ENCODE measurements at regions not wholly inside any gene's neighbourhood (a gene's known extent, or its start where the extent isn't known, plus 50 kb on each side); places are given as distances from the start of the nearest gene placed in this dataset.

DNA sequence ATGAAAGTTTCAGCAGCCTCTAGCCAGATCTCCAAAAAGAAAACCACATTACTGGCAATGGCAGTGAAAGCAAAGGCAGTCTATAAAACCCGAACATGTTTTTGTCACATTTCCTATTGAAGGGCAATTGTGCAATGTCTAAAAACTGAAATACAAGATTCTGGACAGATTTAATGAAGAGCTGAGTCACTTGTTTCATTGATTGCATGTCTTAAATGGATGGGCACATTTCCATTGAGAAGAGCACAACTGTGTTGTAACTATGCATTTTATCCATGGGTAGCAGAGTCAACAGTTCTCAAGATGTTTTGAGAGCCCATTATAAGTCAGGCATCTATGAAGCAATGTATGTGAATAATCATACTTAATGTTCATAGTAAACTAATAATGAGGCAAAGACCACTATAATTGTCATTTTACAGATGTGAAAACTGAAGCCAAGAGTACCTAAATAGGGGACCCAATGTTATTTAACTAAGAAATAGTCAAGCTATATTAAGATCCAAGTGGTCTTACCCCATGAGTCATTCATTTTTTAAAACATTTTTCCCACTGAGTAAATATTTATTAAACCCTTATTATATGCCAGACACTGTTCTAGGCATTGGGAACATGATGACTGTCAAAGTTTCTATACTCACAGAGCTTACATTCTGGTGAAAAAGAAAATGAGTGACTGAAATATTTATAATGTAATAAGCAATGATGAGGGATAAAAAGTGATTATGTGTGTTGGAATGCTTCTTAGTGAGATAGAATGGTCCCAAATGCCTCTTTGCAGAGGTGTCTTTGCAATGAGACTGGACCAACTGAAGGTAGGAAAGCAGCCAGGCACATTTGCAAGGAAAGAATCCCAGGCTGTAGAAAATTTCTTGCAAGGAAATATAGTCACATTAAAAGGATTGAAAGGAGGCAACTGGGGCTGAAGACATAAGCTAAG is 818.9 kb upstream of the ACVR2A start:
- H2BK12ac ChIP-seq (ENCODE audit: insufficient read length, low read depth, low read length) = no peak overlapping the region
- H3T11ph ChIP-seq (ENCODE audit: low read length) = no peak overlapping the region
- no peaks in the 10 kb centered on the region for H3K27me3 ChIP-seq (ENCODE audit: insufficient read depth, low read length)
- H2AFZ ChIP-seq (ENCODE audit: low read length) = no peak overlapping the region
- peaks cover under 1% of the 10 kb centered on the region; the same call in 1 of the 2 replicates for H3K4me1 ChIP-seq (ENCODE audit: insufficient read depth, low read length)
- no peak overlapping the region for H4K91ac ChIP-seq (ENCODE audit: insufficient read length, low read depth, low read length)
- no peak overlapping the region for H3K18ac ChIP-seq (ENCODE audit: insufficient read length, low read depth, low read length)
- H3K27ac ChIP-seq (ENCODE audit: insufficient read length, low read depth, low read length) = no peak overlapping the region
- no peaks in the 10 kb centered on the region for H3K79me2 ChIP-seq (ENCODE audit: insufficient read depth, low read length)
- no CpG with 5 or more reads among the region's 1 CpG for WGBS (ENCODE audit: extremely low coverage, insufficient read length, low lambda C conversion rate)
- no peak overlapping the region for H2BK15ac ChIP-seq (ENCODE audit: low read depth, low read length)
- H2BK20ac ChIP-seq (ENCODE audit: low read depth, low read length, poor library complexity, severe bottlenecking) = no peak overlapping the region
- Mint-ChIP-seq H3K36me3 (ENCODE audit: insufficient read depth in 1 of 3, low read depth in 3 of 3) (peaks cover 9 to 10% (median 9%) of the 10 kb centered on the region in 3 experiments), H3K4me1 (peaks cover 4 to 7% of the 10 kb centered on the region in 2 experiments; a peak in 3 of 4 replicates), H3K4me3 (no peak overlapping the region), H3K9me3 (peaks cover 20 to 21% of the 10 kb centered on the region in 2 experiments), H3K27me3 (ENCODE audit: low read depth) (no peaks in the 10 kb centered on the region), H3K27ac (no peak overlapping the region)
- H4K8ac ChIP-seq (replicated peaks; ENCODE audit: insufficient read length, low read depth, low read length) = no peak overlapping the region
- no peaks in the 10 kb centered on the region for H3K79me1 ChIP-seq (ENCODE audit: insufficient read depth, low read depth, low read length, poor library complexity, severe bottlenecking)
- no peak overlapping the region for H3K23ac ChIP-seq (ENCODE audit: insufficient read length, low read depth, low read length)
- H3K23me2 ChIP-seq (ENCODE audit: insufficient read length, low read depth, low read length, poor library complexity, severe bottlenecking) = no peaks in the 10 kb centered on the region
- no peak overlapping the region for H3K56ac ChIP-seq (ENCODE audit: insufficient read length, low read depth, low read length)
- H4K5ac ChIP-seq (ENCODE audit: insufficient read length, low read depth, low read length) = no peak overlapping the region
- TF ChIP-seq, protein P1, sequence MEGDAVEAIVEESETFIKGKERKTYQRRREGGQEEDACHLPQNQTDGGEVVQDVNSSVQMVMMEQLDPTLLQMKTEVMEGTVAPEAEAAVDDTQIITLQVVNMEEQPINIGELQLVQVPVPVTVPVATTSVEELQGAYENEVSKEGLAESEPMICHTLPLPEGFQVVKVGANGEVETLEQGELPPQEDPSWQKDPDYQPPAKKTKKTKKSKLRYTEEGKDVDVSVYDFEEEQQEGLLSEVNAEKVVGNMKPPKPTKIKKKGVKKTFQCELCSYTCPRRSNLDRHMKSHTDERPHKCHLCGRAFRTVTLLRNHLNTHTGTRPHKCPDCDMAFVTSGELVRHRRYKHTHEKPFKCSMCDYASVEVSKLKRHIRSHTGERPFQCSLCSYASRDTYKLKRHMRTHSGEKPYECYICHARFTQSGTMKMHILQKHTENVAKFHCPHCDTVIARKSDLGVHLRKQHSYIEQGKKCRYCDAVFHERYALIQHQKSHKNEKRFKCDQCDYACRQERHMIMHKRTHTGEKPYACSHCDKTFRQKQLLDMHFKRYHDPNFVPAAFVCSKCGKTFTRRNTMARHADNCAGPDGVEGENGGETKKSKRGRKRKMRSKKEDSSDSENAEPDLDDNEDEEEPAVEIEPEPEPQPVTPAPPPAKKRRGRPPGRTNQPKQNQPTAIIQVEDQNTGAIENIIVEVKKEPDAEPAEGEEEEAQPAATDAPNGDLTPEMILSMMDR (conservative IDR thresholded peaks at IDR 0.05) = no peak
- DNase-seq = no peak
- H3K14ac ChIP-seq (ENCODE audit: insufficient read depth, low read length) = no peak overlapping the region
- H3K4me2 ChIP-seq (ENCODE audit: insufficient read depth, insufficient read length, low read length) = no peak overlapping the region
- H3K9ac ChIP-seq (ENCODE audit: extremely low read depth, insufficient read length, low read length) = no peak overlapping the region
- H4K20me1 ChIP-seq (ENCODE audit: control insufficient read depth, insufficient read depth, insufficient read length) = no peaks in the 10 kb centered on the region
- no peak overlapping the region for H2BK120ac ChIP-seq (ENCODE audit: low read depth, low read length, poor library complexity, severe bottlenecking)
- no peaks in the 10 kb centered on the region for H3K9me3 ChIP-seq (ENCODE audit: control insufficient read depth, low read depth, low read length)
- no peak overlapping the region for H2BK5ac ChIP-seq (ENCODE audit: insufficient read length, low read length)
- H3K4ac ChIP-seq (ENCODE audit: low read depth, low read length) = no peak overlapping the region
- no peak overlapping the region for H2AK5ac ChIP-seq (ENCODE audit: insufficient read length, low read length)
